GM18868 (cell line): ENCODE measurements at regions not wholly inside any gene's neighbourhood (a gene's known extent, or its start where the extent isn't known, plus 50 kb on each side); places are given as distances from the start of the nearest gene placed in this dataset.

Experiments
- ATAC-seq: cut with Tn5 transposase; IDR thresholded peaks from one replicate; pipeline ENCODE4 v1.9.1; 2021; ENCODE audit warnings: mild to moderate bottlenecking, moderate library complexity; ENCODE audit not compliant: unreplicated experiment

DNA sequence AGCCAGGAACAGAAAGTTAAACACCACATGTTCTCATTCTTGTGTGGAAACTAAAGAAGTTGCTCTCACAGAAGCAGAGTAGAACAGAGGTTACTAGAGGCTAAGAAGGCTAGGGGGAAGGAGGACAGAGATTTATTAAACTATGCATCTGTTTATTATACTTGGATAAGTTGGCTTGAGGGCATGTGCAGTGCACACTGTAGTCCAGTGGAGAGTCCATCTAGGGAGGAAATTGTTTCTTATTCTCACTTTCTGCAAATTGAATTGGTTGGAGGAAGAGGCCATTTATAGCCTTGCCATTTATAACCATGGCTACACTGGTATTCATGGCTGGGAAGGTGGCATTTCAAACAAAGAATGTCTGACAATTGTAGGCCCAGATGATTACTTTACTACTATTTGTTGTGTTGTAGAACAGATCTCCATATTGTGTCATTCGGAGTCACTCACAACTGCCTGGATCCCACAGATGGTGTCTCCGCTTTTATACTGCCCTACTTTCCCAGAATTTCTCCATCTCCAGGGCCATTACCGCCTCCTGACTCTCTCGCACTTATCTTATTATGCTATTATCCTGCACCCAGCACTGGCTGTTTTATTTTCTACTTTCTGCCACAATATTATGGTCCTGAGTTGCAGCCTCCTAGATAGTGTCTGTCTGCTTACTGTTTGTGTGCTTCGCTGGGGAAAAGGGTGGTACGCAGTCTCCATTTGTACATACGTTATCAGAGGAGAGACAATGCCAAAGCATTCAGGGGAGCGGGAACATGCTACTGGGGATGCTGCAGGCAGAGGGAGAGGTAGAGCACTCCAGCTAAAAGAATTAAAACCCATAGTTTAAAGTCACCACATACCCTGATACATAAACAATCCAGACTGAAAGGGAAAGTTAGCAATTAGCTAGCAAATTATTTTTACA is 169.3 kb upstream of the BLID start:
- no peak for ATAC-seq

DNA sequence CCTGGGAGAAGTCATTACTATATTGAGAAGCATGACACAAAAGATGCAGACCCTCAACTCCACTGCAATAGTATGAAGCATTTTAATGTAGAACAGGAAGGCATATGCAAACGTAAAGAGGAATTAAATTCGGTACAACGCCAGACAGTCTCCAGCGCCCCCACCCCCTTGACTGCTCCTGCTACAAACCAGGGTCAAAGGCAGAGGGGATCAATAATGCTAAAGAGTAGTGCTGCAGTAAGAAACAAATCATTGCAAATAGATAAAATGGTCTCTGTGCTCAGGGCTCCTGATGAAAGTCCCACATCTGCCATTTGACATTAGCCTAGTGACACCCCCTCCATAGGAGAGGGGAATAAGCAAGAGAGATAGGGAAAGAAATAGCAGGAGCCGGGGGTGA is 164.9 kb upstream of the BLID start:
- no peak for ATAC-seq

GRCh38 chr11:122279194-122279593 is 163.2 kb upstream of the BLID start:
- no peak for ATAC-seq

DNA sequence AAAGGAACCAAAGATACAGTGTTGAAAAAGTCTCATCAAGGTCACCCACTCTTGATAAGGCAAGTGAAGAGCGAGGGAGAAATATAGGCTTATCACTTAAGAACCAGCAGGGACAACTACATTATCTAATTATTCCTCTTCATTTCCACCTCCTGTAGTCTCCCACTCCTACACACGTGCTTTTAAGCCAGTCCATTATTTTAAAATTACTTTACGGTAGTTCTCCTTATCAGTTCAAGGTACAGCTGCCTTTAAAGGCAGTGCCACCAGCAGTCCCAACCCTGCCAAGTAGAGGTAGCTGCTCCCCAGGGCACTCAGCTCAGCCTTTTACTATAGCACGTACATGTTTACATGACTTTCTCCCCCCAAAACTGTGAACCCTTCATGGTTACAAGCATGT is 161.5 kb upstream of the BLID start:
- no peak for ATAC-seq

DNA sequence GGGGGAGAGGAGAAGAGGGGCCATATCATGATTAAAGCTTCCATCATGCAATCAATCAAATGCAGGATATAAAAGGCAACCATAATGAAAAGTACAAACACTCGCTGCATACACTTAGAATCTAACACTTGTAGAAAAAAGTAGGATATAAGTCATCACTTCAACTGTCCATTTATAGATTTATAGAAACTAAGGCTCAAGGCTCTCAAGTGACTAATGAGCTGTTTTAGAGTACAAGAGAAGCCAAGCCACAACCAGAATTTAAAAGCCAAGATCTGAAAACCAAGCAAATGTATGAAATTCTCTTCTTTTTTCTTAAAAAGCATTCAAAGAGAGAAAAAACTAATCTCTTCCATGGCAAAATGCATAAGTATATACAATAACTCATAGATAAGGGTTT is 160.2 kb upstream of the BLID start:
- no peak for ATAC-seq

GRCh38 chr11:122275508-122275907 is 159.5 kb upstream of the BLID start:
- no peak for ATAC-seq

GRCh38 chr11:122273476-122274191 is 157.6 kb upstream of the BLID start:
- no peak for ATAC-seq

DNA sequence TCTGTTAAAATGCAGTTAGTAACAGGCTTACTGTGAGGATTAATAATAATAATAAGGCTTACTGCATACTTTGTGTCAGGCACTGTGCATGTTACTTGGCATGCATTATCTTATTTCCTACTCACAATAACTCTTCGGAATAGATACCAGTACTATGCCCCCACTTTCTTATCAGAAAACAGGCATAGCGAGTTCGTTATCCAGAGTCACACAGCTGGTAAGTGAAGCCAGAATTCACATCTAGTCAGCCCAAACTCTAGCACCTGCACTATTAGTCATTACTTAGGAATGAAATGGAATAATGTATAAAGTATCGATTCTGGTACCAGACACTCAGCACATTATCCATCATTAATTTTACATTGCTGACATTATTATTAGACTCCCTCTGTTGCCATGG is 155.7 kb upstream of the BLID start:
- ATAC-seq = no peak

DNA sequence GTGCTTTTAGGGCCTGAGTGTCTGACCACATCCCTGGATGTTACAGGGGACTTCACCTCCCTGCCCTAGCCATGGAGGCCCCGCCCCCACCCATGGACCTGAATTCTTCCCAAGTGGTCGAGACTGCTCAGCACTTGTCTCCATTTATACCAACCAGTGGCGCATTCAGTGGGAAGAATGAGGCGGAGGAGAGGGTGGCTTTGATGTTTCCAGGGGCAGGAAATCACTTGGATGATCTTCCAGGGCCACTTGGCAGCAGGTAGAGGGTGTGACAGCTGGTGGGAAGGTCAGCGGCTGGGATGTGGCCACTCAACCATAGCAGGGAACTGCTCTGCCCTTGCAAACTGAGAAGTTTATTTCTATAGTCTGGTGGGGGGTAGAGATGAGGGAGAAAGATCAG is 155.1 kb upstream of the BLID start:
- ATAC-seq = no peak

DNA sequence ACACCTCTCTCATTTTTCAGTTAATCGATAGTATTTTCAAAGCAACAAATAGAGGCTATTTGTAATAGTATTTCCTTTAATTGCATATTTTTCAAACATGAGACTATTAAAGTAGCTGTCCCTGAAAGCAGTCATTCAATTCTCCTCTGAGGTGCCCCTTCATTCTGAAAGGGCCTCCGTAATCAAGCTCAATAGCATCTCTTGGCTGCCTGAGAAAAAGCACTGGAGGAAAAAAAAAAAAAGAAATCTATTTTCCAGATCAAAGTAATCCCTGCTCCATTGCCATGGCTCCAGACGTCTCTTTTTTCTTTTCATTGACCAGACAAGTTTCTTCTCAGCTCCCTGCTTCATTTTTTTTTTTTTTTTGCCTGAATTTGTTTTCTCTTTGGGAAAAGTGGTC is 154.5 kb upstream of the BLID start:
- ATAC-seq = no peak

- no peak for ATAC-seq
These were observed 153.8 kb upstream of the BLID start for GRCh38 chr11:122269824-122270223.

GRCh38 chr11:122268601-122269130 is 152.7 kb upstream of the BLID start:
- ATAC-seq = no peak

DNA sequence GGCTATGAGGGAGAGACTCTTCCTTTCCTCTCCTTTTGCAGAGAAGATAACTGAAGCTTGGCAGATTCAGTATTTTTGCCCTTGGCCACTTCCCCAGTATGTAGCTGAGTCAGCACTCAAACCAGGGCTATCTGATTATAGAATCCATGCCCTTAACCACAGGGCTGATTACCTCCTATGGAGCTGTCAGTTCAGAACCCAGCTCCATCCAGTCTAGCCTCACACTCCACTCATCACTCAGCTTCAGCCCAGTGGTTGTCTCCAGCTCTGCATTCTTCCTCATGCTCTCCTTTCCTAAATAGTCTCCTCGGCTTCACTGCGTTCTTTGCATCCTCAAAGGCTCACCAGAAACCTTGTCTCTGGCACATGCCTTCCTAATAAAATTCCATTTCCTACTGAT is 151.6 kb upstream of the BLID start:
- no peak for ATAC-seq

- ATAC-seq = no peak
These were observed 150.0 kb upstream of the BLID start for GRCh38 chr11:122265981-122266380.

- ATAC-seq = no peak
These were observed 148.1 kb upstream of the BLID start for GRCh38 chr11:122264121-122264520.

GRCh38 chr11:122261546-122261945 is 145.5 kb upstream of the BLID start:
- no peak for ATAC-seq

- ATAC-seq = no peak
These were observed 143.3 kb upstream of the BLID start for GRCh38 chr11:122259195-122259821.

- ATAC-seq = no peak
These were observed 142.6 kb upstream of the BLID start for GRCh38 chr11:122258446-122259194.

- no peak for ATAC-seq
These were observed 137.7 kb upstream of the BLID start for GRCh38 chr11:122253589-122254231.

DNA sequence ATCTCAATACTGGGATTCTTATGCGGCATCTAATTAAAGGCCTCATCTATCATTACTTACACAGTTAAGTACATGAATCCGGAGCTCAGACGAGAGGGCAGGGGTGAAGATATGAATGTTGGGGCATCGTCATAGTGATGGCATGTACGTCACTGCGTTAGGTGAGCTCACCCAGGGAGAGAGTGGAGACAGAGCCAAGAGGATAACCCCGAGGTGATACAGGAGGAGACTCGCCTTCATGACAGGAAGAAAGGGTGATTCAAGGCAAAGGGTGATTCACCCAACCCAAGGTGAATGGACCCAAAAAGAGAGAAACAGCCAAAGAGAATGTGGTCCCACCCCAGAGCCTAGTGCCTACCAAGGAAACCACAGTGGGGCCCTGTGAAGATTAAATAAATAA is 132.9 kb upstream of the BLID start:
- no peak for ATAC-seq
